Epithelial cell of proximal tubule (primary cell): ENCODE measurements at regions not wholly inside any gene's neighbourhood (a gene's known extent, or its start where the extent isn't known, plus 50 kb on each side); places are given as distances from the start of the nearest gene placed in this dataset.

Source experiments
- DNase-seq: peaks from one replicate; pipeline ENCODE4 v3.0.0-alpha.2; 2011; ENCODE audit warnings: low read depth
- H3K4me3 ChIP-seq: 2 replicates; pipeline ENCODE4 v1.5.1; 2011; ENCODE audit warnings: low read depth, mild to moderate bottlenecking, low read length
- CTCF ChIP-seq: conservative IDR thresholded peaks from 2 replicates; pipeline ENCODE4 v1.5.1; 2012; ENCODE audit warnings: low read depth, mild to moderate bottlenecking, low read length

- no peak for DNase-seq
- TF ChIP-seq CTCF, result no peak
- no peak overlapping the region for H3K4me3 ChIP-seq
Observed at GRCh38 chr3:177600411-177600810, 403.1 kb upstream of the TBL1XR1 start.

- DNase-seq, result no peak
- no peak overlapping the region for H3K4me3 ChIP-seq
- TF ChIP-seq CTCF, result no peak
Observed at GRCh38 chr3:177601152-177601551, 403.9 kb upstream of the TBL1XR1 start.

GRCh38 chr3:177602601-177603147 lies 405.4 kb upstream of the TBL1XR1 start:
- no peak for TF ChIP-seq CTCF
- H3K4me3 ChIP-seq, result no peak overlapping the region
- no peak for DNase-seq

- DNase-seq, result no peak
Observed at GRCh38 chr3:177603148-177603603, 405.9 kb upstream of the TBL1XR1 start.

GRCh38 chr3:177604181-177604580 lies 406.9 kb upstream of the TBL1XR1 start:
- DNase-seq, result no peak
- TF ChIP-seq CTCF, result no peak

More at GRCh38 chr3:177603148-177603603, 405.9 kb upstream of the TBL1XR1 start:
- H3K4me3 ChIP-seq, result no peak overlapping the region
- TF ChIP-seq CTCF, result no peak

GRCh38 chr3:177606891-177607290 lies 409.6 kb upstream of the TBL1XR1 start:
- TF ChIP-seq CTCF, result no peak
- H3K4me3 ChIP-seq, result no peak overlapping the region
- no peak for DNase-seq

More at GRCh38 chr3:177604181-177604580, 406.9 kb upstream of the TBL1XR1 start:
- H3K4me3 ChIP-seq, result no peak overlapping the region

- no peak for DNase-seq
- H3K4me3 ChIP-seq, result no peak overlapping the region
- no peak for TF ChIP-seq CTCF
Observed at GRCh38 chr3:177607589-177607988, 410.3 kb upstream of the TBL1XR1 start.
